Large intestine (tissue), 3 donors: ENCODE measurements at regions not wholly inside any gene's neighbourhood (a gene's known extent, or its start where the extent isn't known, plus 50 kb on each side); places are given as distances from the start of the nearest gene placed in this dataset.
"Not testable (repeated sequence)": the region's sequence is repeated elsewhere in the genome, so short reads cannot be mapped to it uniquely, and the experiment has no call there.

ENCODE experiments used
- DNase-seq, 2 donors: peaks; one replicate each; pipeline versions ENCODE4 v3.0.0 to v3.0.0-alpha.2; 2013
- H3K27ac ChIP-seq: one replicate; pipeline ENCODE4 v1.5.1; 2013; ENCODE audit warnings: low read length
- H3K27me3 ChIP-seq: 2 replicates; pipeline ENCODE4 v1.6.1; 2013; ENCODE audit warnings: low read length; ENCODE audit not compliant: control insufficient read depth, insufficient read depth
- H3K36me3 ChIP-seq: 2 replicates; pipeline ENCODE4 v1.6.1; 2013; ENCODE audit warnings: low read length; ENCODE audit not compliant: control insufficient read depth, insufficient read depth
- H3K4me1 ChIP-seq: one replicate; pipeline ENCODE4 v1.6.1; 2013; ENCODE audit warnings: low read length; ENCODE audit not compliant: control insufficient read depth, insufficient read depth
- H3K4me3 ChIP-seq: one replicate; pipeline ENCODE4 v1.5.1; 2013; ENCODE audit warnings: low read length
- H3K9me3 ChIP-seq: one replicate; pipeline ENCODE4 v1.6.1; 2013; ENCODE audit warnings: mild to moderate bottlenecking, low read depth, low read length, moderate library complexity; ENCODE audit not compliant: control insufficient read depth
- WGBS: methylation state at CpG from one replicate; pipeline ENCODE4 v1.1.5; 2013; ENCODE audit warnings: low lambda C conversion rate; ENCODE audit not compliant: insufficient coverage; 5-methylcytosine and 5-hydroxymethylcytosine counted together

- WGBS: 0% methylated on average over 2 of the region's 4 CpGs
- no peaks in the 10 kb centered on the region for H3K36me3 ChIP-seq
- no peak overlapping the region for H3K27ac ChIP-seq
- no peaks in the 10 kb centered on the region for H3K27me3 ChIP-seq
- no peak overlapping the region for H3K4me3 ChIP-seq
- no peaks in the 10 kb centered on the region for H3K4me1 ChIP-seq
- no peak for DNase-seq
- H3K9me3 ChIP-seq: no peaks in the 10 kb centered on the region
These were observed 101.4 kb upstream of the SOX2 start for GRCh38 chr3:181610083-181610972.

DNA sequence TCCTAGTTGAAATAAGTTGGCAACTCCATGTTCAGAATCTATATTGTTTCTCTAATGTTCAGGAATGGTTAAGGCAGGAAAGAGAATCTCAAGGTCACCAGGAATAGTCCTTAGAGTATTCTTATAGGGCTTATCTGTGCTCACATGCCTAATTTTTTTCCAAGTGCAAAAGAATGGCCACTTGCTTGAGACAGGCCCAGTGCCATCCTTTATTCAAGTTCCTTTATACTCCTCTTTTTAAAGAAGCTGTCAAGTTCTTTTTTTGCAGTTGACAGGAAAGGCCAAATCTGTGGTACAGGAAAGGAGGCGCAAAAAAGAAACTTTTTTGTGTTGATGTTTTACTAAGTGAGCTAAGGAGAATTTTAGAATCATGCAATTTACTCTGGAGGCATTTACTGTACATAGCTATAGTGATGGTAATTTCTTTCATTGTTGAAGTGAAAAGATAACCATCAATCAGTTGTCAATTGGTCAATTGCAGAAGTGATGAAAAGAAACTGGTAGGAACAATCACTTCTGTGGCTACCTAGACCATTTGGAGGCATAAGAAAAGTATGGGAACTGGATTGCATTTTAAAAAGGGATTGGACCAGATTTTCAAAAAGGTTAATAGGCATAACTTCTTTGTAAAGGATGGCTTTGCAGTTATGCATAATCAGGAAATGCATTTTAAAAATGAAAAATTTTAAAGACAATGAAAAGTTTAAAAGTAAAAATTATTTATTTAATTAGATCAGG is 102.5 kb upstream of the SOX2 start:
- Histone ChIP-seq H3K27ac (no peak overlapping the region), H3K4me3 (no peak overlapping the region), H3K27me3 (no peaks in the 10 kb centered on the region), H3K36me3 (no peaks in the 10 kb centered on the region), H3K4me1 (no peaks in the 10 kb centered on the region), H3K9me3 (no peaks in the 10 kb centered on the region)
- DNase-seq: no peak
- whole genome bisulfite sequencing: 60% methylated on average over 1 of the region's 1 CpG

DNA sequence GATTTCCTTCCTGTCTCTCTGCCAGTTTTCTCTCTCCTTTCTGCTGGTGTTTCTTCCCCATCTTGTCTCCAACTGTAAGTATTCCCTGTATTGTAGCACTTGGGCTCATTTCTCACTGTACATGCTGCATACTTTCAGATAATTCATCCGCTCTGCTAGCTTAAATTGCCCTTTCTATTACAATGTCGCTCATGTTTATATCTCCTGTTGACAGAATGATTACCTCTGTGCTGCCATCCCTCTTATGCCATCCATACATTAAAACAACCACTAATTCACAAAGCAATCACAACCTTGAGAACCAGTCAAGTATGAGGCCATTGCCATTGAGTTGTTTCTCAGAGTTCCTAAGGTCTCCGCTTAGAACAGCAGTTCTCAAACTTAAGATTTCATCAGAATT is 107.5 kb upstream of the SOX2 start:
- 92% methylated on average over 3 of the region's 3 CpGs for WGBS
- Histone ChIP-seq H3K9me3 (no peaks in the 10 kb centered on the region), H3K27me3 (no peaks in the 10 kb centered on the region), H3K4me1 (no peaks in the 10 kb centered on the region), H3K27ac (no peak overlapping the region), H3K36me3 (no peaks in the 10 kb centered on the region), H3K4me3 (no peak overlapping the region)
- no peak for DNase-seq

DNA sequence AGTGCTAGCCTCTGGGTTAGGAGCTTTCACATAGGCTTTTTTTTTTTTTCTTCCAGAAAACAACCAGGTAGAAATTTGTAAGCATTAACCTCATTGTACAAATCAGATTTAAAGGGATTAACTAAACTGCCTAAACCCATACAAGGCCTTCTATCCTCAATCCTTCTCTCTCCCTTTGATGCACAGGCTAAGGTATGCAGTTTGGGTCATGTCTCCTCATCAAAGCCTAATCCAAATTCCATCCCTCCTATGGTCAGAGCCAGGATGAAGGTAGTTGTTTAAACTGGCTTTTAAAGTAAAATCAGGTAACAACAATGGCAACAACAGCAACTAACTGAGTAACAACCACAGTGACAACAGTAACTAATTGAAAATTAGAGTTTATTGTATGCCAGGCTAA is 115.6 kb upstream of the SOX2 start:
- H3K27ac ChIP-seq: no peak overlapping the region
- no peaks in the 10 kb centered on the region for H3K27me3 ChIP-seq
- no peak overlapping the region for H3K4me3 ChIP-seq
- H3K4me1 ChIP-seq: no peaks in the 10 kb centered on the region
- no peak for DNase-seq
- H3K9me3 ChIP-seq: peaks cover under 1% of the 10 kb centered on the region
- H3K36me3 ChIP-seq: no peaks in the 10 kb centered on the region

- H3K4me1 ChIP-seq, H3K4me3 ChIP-seq, H3K36me3 ChIP-seq, H3K27me3 ChIP-seq, DNase-seq, H3K9me3 ChIP-seq, H3K27ac ChIP-seq: not testable (repeated sequence)
- WGBS: 70% methylated on average over 2 of the region's 12 CpGs
These were observed 120.8 kb upstream of the SOX2 start for GRCh38 chr3:181590939-181591338.

DNA sequence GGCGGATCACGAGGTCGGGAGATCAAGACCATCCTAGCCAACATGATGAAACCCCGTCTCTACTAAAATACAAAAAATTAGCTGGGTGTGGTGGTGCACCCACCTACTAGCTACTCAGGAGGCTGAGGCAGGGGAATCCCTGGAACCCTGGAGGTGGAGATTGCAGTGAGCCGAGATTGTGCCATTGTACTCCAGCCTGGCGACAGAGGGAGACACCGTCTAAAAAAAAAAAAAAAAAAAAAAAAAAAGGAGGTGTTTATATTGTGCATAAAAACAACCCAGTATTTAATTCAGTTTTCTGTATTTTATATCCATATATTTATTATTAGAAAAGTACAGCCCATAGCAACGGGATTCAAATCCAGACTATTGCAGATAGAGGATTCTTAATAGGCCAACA is 129.1 kb upstream of the SOX2 start:
- DNase-seq: no peak
- Histone ChIP-seq H3K27me3 (no peaks in the 10 kb centered on the region), H3K4me3 (no peak overlapping the region), H3K4me1 (no peaks in the 10 kb centered on the region), H3K36me3 (no peaks in the 10 kb centered on the region), H3K27ac (no peak overlapping the region), H3K9me3 (no peaks in the 10 kb centered on the region)
- WGBS: 93% methylated on average over 3 of the region's 8 CpGs

- no peak for DNase-seq
- 100% methylated on average over 1 of the region's 4 CpGs for WGBS
- Histone ChIP-seq H3K27me3 (no peaks in the 10 kb centered on the region), H3K9me3 (no peaks in the 10 kb centered on the region), H3K4me3 (no peak overlapping the region), H3K36me3 (no peaks in the 10 kb centered on the region), H3K4me1 (no peaks in the 10 kb centered on the region), H3K27ac (no peak overlapping the region)
These were observed 130.1 kb upstream of the SOX2 start for GRCh38 chr3:181581656-181582055.

GRCh38 chr3:181578743-181579142 is 133.0 kb upstream of the SOX2 start:
- Histone ChIP-seq H3K4me3 (no peak overlapping the region), H3K36me3 (no peaks in the 10 kb centered on the region), H3K27ac (no peak overlapping the region), H3K27me3 (no peaks in the 10 kb centered on the region), H3K4me1 (no peaks in the 10 kb centered on the region), H3K9me3 (no peaks in the 10 kb centered on the region)
- WGBS: no CpG with 5 or more reads among the region's 2 CpGs
- no peak for DNase-seq

DNA sequence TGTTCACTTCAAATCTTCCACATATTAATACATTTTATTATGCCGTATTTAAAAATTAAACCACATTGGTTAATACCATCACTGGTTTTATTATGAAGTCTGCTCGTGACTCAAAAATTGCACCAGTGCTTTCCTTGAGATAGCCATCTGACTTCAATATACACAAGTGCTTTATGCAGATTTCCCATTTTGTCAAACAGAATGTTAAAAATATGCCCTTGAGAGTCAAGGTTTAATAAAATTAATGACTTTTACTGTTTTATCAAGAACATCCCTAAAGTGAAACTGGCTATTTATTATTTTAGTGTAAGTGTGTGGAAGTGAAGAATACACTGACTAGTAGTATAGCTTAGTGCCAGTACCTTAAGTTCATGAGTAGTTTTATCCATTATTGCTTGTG is 139.3 kb upstream of the SOX2 start:
- Histone ChIP-seq H3K4me3 (no peak overlapping the region), H3K27ac (no peak overlapping the region), H3K4me1 (no peaks in the 10 kb centered on the region), H3K9me3 (no peaks in the 10 kb centered on the region), H3K36me3 (no peaks in the 10 kb centered on the region), H3K27me3 (no peaks in the 10 kb centered on the region)
- WGBS: no CpG with 5 or more reads among the region's 2 CpGs
- no peak for DNase-seq

GRCh38 chr3:181570472-181570871 is 141.3 kb upstream of the SOX2 start:
- Histone ChIP-seq H3K27ac (no peak overlapping the region), H3K4me3 (no peak overlapping the region), H3K4me1 (no peaks in the 10 kb centered on the region), H3K9me3 (no peaks in the 10 kb centered on the region), H3K36me3 (no peaks in the 10 kb centered on the region), H3K27me3 (no peaks in the 10 kb centered on the region)
- WGBS: 84% methylated on average over 3 of the region's 3 CpGs
- no peak for DNase-seq
